SK-N-SH (cell line): ENCODE measurements at regions not wholly inside any gene's neighbourhood (a gene's known extent, or its start where the extent isn't known, plus 50 kb on each side); places are given as distances from the start of the nearest gene placed in this dataset.

Experiments used
- CTCF ChIP-seq: fragments of 200-600 bp; sonication (generic); IDR thresholded peaks from 2 replicates; pipeline ENCODE4 v1.6.1; 2017; ENCODE audit warnings: antibody characterized with exemption, mild to moderate bottlenecking, moderate library complexity
- EP300 ChIP-seq, 2 experiments: IDR thresholded peaks; 2 replicates each; pipeline versions ENCODE4 v1.4.0 to v1.6.1; 2012; ENCODE audit warnings: borderline replicate concordance in 1 of 2, low read depth in 1 of 2, low read length in 1 of 2
- FOSL2 ChIP-seq: IDR thresholded peaks from 2 replicates; pipeline ENCODE4 v1.4.0; 2012; ENCODE audit warnings: low read depth, mild to moderate bottlenecking, moderate library complexity, borderline replicate concordance
- JUND ChIP-seq: IDR thresholded peaks from 2 replicates; pipeline ENCODE4 v1.4.0; 2012
- MXI1 ChIP-seq: IDR thresholded peaks from 2 replicates; pipeline ENCODE4 v1.6.1; 2012; ENCODE audit warnings: mild to moderate bottlenecking, low read depth, low read length, improper control_type of control experiment
- NFIC ChIP-seq: IDR thresholded peaks from 2 replicates; pipeline ENCODE4 v1.4.0; 2012; ENCODE audit warnings: borderline replicate concordance
- PBX3 ChIP-seq: IDR thresholded peaks from 2 replicates; pipeline ENCODE4; 2012
- REST ChIP-seq: IDR thresholded peaks from 2 replicates; pipeline ENCODE4 v1.6.1; 2012; ENCODE audit warnings: mild to moderate bottlenecking, low read depth, low read length, moderate library complexity
- RFX5 ChIP-seq: IDR thresholded peaks from 2 replicates; pipeline ENCODE4 v1.6.1; 2012; ENCODE audit warnings: mild to moderate bottlenecking, improper control_type of control experiment, low read length
- SMC3 ChIP-seq: IDR thresholded peaks from 2 replicates; pipeline ENCODE4 v1.6.1; 2012; ENCODE audit warnings: low read depth, low read length, improper control_type of control experiment
- TCF12 ChIP-seq: IDR thresholded peaks from 2 replicates; pipeline ENCODE4 v1.4.0; 2012

- TF ChIP-seq NFIC (no peak), REST (no peak), TCF12 (no peak), EP300 (IDR thresholded peaks at IDR 0.05; ENCODE audit: borderline replicate concordance in 1 of 2, low read depth in 1 of 2, low read length in 1 of 2) (no peak), FOSL2 (no peak), JUND (no peak), SMC3 (no peak), CTCF (no peak), PBX3 (no peak), RFX5 (no peak), MXI1 (no peak)
Observed at GRCh38 chr16:75862098-75862386, 135.8 kb upstream of the CPHXL start.
